Liver (tissue), 8 donors: ENCODE measurements at regions not wholly inside any gene's neighbourhood (a gene's known extent, or its start where the extent isn't known, plus 50 kb on each side); places are given as distances from the start of the nearest gene placed in this dataset.

Experiments used
- DNase-seq: peaks from one replicate; pipeline ENCODE4 v3.0.0-alpha.2; 2017; ENCODE audit warnings: low spot score
- H3K27ac ChIP-seq, 2 donors: one replicate each; pipeline ENCODE4 v1.7.0; 2013; ENCODE audit warnings: inconsistent platforms in 2 of 2, low read length in 2 of 2, control low read depth in 1 of 2, low read depth in 1 of 2, mild to moderate bottlenecking in 1 of 2
- H3K27me3 ChIP-seq, 4 donors: one replicate each; pipeline versions ENCODE4 v1.6.1 to v1.7.0; 2013; ENCODE audit warnings: low read length in 3 of 4, inconsistent platforms in 1 of 4, mild to moderate bottlenecking in 1 of 4, moderate library complexity in 1 of 4; ENCODE audit not compliant: control insufficient read depth in 4 of 4, insufficient read depth in 4 of 4
- H3K36me3 ChIP-seq, 4 donors: one replicate each; pipeline versions ENCODE4 v1.6.1 to v1.7.0; 2013; ENCODE audit warnings: low read length in 3 of 4, mild to moderate bottlenecking in 3 of 4, low read depth in 1 of 4, moderate library complexity in 1 of 4; ENCODE audit not compliant: control insufficient read depth in 4 of 4, insufficient read depth in 3 of 4
- H3K4me1 ChIP-seq, 4 donors: one replicate each; pipeline versions ENCODE4 v1.6.1 to v1.7.0; 2013; ENCODE audit warnings: low read length in 3 of 4, mild to moderate bottlenecking in 3 of 4, moderate library complexity in 1 of 4; ENCODE audit not compliant: control insufficient read depth in 4 of 4, insufficient read depth in 4 of 4
- H3K4me3 ChIP-seq, 3 donors: one replicate each; pipeline versions ENCODE4 v1.6.1 to v1.7.0; 2013; ENCODE audit warnings: low read length in 3 of 3, control low read depth in 1 of 3, low read depth in 1 of 3, mild to moderate bottlenecking in 1 of 3
- H3K9ac ChIP-seq, 2 donors: one replicate each; pipeline ENCODE4 v1.7.0; 2013; ENCODE audit warnings: low read length in 2 of 2, mild to moderate bottlenecking in 2 of 2, moderate library complexity in 2 of 2, control low read depth in 1 of 2, low read depth in 1 of 2
- H3K9me3 ChIP-seq, 4 donors: one replicate each; pipeline versions ENCODE4 v1.6.1 to v1.7.0; 2013; ENCODE audit warnings: low read length in 3 of 4; ENCODE audit not compliant: control insufficient read depth in 4 of 4
- EGR1 ChIP-seq, 2 donors: IDR thresholded peaks; 2 replicates each; pipeline ENCODE4 v1.6.1; 2016 to 2018; ENCODE audit warnings: antibody characterized with exemption in 2 of 2, low read depth in 2 of 2
- FOXA1 ChIP-seq: IDR thresholded peaks from 2 replicates; pipeline ENCODE4 v1.6.1; 2016; ENCODE audit warnings: antibody characterized with exemption
- GABPA ChIP-seq, 2 donors: IDR thresholded peaks in 1 of 2; conservative IDR thresholded peaks in 1 of 2; 2 replicates each; pipeline ENCODE4 v1.6.1; 2016; ENCODE audit warnings: antibody characterized with exemption in 2 of 2, mild to moderate bottlenecking in 1 of 2, moderate library complexity in 1 of 2
- HNF4A ChIP-seq, 2 donors: conservative IDR thresholded peaks; 2 replicates each; pipeline ENCODE4 v1.6.1; 2016; ENCODE audit warnings: antibody characterized with exemption in 2 of 2, mild to moderate bottlenecking in 2 of 2
- HNF4G ChIP-seq: IDR thresholded peaks from 2 replicates; pipeline ENCODE4 v1.6.1; 2016; ENCODE audit warnings: antibody characterized with exemption
- NR2F2 ChIP-seq: IDR thresholded peaks from 2 replicates; pipeline ENCODE4 v1.6.1; 2016; ENCODE audit warnings: antibody characterized with exemption
- RXRA ChIP-seq, 2 donors: IDR thresholded peaks; 2 replicates each; pipeline ENCODE4 v1.6.1; 2017 to 2018; ENCODE audit warnings: antibody characterized with exemption in 2 of 2, mild to moderate bottlenecking in 1 of 2
- SP1 ChIP-seq: IDR thresholded peaks from 2 replicates; pipeline ENCODE4 v1.6.1; 2018; ENCODE audit warnings: antibody characterized with exemption, mild to moderate bottlenecking
- WGBS: extraction: QIAGEN DNeasy Blood & Tissue Kit; methylation state at CpG from one replicate; pipeline ENCODE4 v1.1.7; 2013; 5-methylcytosine and 5-hydroxymethylcytosine counted together
- TF ChIP-seq, protein P1 (sequence below): fragments of 150-350 bp; IDR thresholded peaks from 2 replicates; pipeline ENCODE4 v1.5.1; 2017; ENCODE audit warnings: improper control_type of control experiment, low read depth, low read length; ENCODE audit not compliant: missing input control
- TF ChIP-seq, protein P2 (sequence below): IDR thresholded peaks from 2 replicates; pipeline ENCODE4 v1.6.1; 2016; ENCODE audit warnings: antibody characterized with exemption
- TF ChIP-seq, protein P3 (sequence below): IDR thresholded peaks from 2 replicates; pipeline ENCODE4 v1.6.1; 2016; ENCODE audit warnings: antibody characterized with exemption
- donor health status: healthy.
- donor health status: healthy.
- donor health status: healthy.
- donor health status: healthy.
- donor health status: healthy.

DNA sequence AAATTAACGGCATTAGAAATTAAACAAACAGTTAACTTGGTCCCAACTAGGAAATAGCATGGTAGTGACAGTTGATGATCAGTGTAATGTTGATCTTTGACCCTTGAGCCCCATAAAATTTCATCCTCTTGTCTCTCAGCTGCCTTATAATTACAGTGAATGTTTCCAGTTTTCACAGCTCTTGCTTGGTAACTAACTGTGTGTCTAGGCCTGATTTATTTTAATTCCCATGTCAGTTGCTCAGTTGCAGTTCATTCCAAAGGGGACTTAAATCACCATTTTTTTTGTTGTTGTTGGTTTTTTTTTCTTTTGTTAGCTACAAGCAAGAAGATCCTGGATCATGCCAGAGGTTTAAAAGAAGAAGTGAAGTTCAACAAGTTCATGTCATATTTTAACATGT lies 1883.7 kb upstream of the FLRT2 start:
- 88% methylated on average over 1 of the region's 1 CpG for WGBS
- no peak for DNase-seq
- TF ChIP-seq NR2F2 = no peak
- no peak for TF ChIP-seq RXRA (IDR thresholded peaks at IDR 0.05)
- H3K9me3 ChIP-seq = no peaks in the 10 kb centered on the region
- H3K27ac ChIP-seq = no peak overlapping the region
- H3K36me3 ChIP-seq = no peaks in the 10 kb centered on the region
- H3K27me3 ChIP-seq = no peaks in the 10 kb centered on the region
- H3K9ac ChIP-seq = no peak overlapping the region
- H3K4me1 ChIP-seq = no peaks in the 10 kb centered on the region
- no peak overlapping the region for H3K4me3 ChIP-seq

DNA sequence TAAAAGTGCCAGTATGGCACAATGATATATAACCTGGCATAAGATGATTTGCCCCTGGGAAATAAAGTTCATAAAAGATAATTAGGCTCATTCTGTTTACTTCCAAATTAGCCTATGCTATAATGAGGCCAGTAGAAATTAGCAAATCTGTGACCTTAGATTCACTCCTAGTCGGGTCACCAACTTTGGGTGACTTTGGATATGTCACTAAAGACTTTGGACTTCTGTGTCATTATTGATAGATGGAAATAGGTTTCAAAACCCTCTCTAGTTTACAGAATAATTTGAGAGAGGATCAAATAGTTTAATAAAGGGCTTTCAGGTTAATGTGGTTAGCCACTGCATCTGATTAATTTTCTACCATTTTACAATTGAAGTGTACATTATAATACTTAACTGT lies 1869.3 kb upstream of the FLRT2 start:
- Histone ChIP-seq H3K9me3 (no peaks in the 10 kb centered on the region), H3K9ac (no peak overlapping the region), H3K4me3 (no peak overlapping the region), H3K27me3 (no peaks in the 10 kb centered on the region), H3K27ac (no peak overlapping the region), H3K36me3 (no peaks in the 10 kb centered on the region), H3K4me1 (peaks cover 0 to 5% (median 0%) of the 10 kb centered on the region in 4 donors)
- WGBS = 40% methylated on average over 1 of the region's 1 CpG
- peak; percentile 18 for TF ChIP-seq HNF4G
- TF ChIP-seq RXRA (IDR thresholded peaks at IDR 0.05) = peak; percentile 53 to 81
- TF ChIP-seq HNF4A (conservative IDR thresholded peaks at IDR 0.05) = peak; percentile 61 to 73
- TF ChIP-seq, protein P1, sequence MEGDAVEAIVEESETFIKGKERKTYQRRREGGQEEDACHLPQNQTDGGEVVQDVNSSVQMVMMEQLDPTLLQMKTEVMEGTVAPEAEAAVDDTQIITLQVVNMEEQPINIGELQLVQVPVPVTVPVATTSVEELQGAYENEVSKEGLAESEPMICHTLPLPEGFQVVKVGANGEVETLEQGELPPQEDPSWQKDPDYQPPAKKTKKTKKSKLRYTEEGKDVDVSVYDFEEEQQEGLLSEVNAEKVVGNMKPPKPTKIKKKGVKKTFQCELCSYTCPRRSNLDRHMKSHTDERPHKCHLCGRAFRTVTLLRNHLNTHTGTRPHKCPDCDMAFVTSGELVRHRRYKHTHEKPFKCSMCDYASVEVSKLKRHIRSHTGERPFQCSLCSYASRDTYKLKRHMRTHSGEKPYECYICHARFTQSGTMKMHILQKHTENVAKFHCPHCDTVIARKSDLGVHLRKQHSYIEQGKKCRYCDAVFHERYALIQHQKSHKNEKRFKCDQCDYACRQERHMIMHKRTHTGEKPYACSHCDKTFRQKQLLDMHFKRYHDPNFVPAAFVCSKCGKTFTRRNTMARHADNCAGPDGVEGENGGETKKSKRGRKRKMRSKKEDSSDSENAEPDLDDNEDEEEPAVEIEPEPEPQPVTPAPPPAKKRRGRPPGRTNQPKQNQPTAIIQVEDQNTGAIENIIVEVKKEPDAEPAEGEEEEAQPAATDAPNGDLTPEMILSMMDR = no peak
- DNase-seq = no peak

DNA sequence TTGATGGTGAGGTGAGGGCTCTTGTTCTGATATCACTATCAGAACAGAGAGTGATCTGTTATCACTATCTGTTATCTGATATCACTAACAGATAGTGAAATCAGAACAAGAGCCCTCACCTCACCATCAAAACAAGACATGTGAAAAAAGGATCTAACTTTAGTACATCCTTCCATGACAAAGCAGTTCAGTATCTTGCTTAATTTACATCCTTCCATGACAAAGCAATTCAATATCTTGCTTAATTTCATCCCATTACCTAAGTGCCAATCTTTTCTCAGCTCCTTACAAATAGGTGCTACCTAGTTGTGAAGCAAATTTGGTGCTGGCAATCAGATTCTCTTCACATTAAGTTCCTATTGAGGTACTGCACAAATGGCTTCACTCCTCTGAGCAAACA lies 1865.6 kb upstream of the FLRT2 start:
- Histone ChIP-seq H3K36me3 (no peaks in the 10 kb centered on the region), H3K4me3 (no peak overlapping the region), H3K9ac (no peak overlapping the region), H3K27me3 (no peaks in the 10 kb centered on the region), H3K27ac (no peak overlapping the region), H3K9me3 (no peaks in the 10 kb centered on the region), H3K4me1 (peaks cover 0 to 5% (median 0%) of the 10 kb centered on the region in 4 donors)
- TF ChIP-seq GABPA (IDR thresholded peaks at IDR 0.05 in 1 of 2, conservative IDR thresholded peaks at IDR 0.05 in 1 of 2) (no peak), HNF4A (conservative IDR thresholded peaks at IDR 0.05) (no peak), NR2F2 (no peak), FOXA1 (no peak), SP1 (no peak), RXRA (IDR thresholded peaks at IDR 0.05) (no peak), EGR1 (IDR thresholded peaks at IDR 0.05; ENCODE audit: low read depth in 2 of 2) (no peak)
- TF ChIP-seq, protein P2, sequence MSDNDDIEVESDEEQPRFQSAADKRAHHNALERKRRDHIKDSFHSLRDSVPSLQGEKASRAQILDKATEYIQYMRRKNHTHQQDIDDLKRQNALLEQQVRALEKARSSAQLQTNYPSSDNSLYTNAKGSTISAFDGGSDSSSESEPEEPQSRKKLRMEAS = no peak
- TF ChIP-seq, protein P3, sequence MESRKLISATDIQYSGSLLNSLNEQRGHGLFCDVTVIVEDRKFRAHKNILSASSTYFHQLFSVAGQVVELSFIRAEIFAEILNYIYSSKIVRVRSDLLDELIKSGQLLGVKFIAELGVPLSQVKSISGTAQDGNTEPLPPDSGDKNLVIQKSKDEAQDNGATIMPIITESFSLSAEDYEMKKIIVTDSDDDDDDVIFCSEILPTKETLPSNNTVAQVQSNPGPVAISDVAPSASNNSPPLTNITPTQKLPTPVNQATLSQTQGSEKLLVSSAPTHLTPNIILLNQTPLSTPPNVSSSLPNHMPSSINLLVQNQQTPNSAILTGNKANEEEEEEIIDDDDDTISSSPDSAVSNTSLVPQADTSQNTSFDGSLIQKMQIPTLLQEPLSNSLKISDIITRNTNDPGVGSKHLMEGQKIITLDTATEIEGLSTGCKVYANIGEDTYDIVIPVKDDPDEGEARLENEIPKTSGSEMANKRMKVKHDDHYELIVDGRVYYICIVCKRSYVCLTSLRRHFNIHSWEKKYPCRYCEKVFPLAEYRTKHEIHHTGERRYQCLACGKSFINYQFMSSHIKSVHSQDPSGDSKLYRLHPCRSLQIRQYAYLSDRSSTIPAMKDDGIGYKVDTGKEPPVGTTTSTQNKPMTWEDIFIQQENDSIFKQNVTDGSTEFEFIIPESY = no peak
- DNase-seq = no peak
